CD4-positive, alpha-beta T cell (primary cell): ENCODE measurements at regions not wholly inside any gene's neighbourhood (a gene's known extent, or its start where the extent isn't known, plus 50 kb on each side); places are given as distances from the start of the nearest gene placed in this dataset.

Experiments used
- ATAC-seq: fragments of 200-7000 bp; cut with Tn5 transposase; one replicate; pipeline ENCODE4 v1.10.0; 2022; ENCODE audit warnings: mild to moderate bottlenecking; ENCODE audit not compliant: poor library complexity
- CTCF ChIA-PET: fragments of 350-600 bp; sonication (Branson Sonifier 250); formaldehyde crosslinking; loops from one replicate; lab custom pipeline; 2021; ENCODE audit warnings: antibody characterized with exemption, inconsistent platforms; lab: Charles Lee
- POLR2A ChIA-PET: fragments of 350-600 bp; sonication (Branson Sonifier 250); formaldehyde crosslinking; loops from one replicate; lab custom pipeline; 2021; ENCODE audit warnings: antibody characterized with exemption, inconsistent platforms; lab: Charles Lee
- DNase-seq, 14 experiments: peaks; one replicate each; pipeline ENCODE4 v3.0.0-alpha.2; 2013 to 2020; ENCODE audit warnings: mixed read lengths in 2 of 14
- H3K27ac ChIP-seq, 2 donors: one replicate each; pipeline versions ENCODE4 v1.5.1 to v1.7.0; 2013; ENCODE audit warnings: low read length in 2 of 2, low read depth in 1 of 2, mild to moderate bottlenecking in 1 of 2
- H3K27me3 ChIP-seq, 2 experiments: 1 replicate in 1 of 2; 2 replicates in 1 of 2; pipeline versions ENCODE4 v1.6.1 to v1.7.0; 2013; ENCODE audit warnings: low read length in 2 of 2, control low read depth in 1 of 2, mild to moderate bottlenecking in 1 of 2, moderate library complexity in 1 of 2; ENCODE audit not compliant: insufficient read depth in 2 of 2, control insufficient read depth in 1 of 2
- H3K36me3 ChIP-seq: one replicate; pipeline ENCODE4 v1.6.1; 2013; ENCODE audit warnings: low read length, control low read depth; ENCODE audit not compliant: insufficient read depth
- H3K4me1 ChIP-seq: one replicate; pipeline ENCODE4 v1.6.1; 2013; ENCODE audit warnings: low read length, control low read depth; ENCODE audit not compliant: insufficient read depth
- H3K4me3 ChIP-seq: one replicate; pipeline ENCODE4 v1.5.1; 2013; ENCODE audit warnings: mild to moderate bottlenecking, low read length, moderate library complexity
- H3K9me3 ChIP-seq, 2 experiments: 1 replicate in 1 of 2; 2 replicates in 1 of 2; pipeline versions ENCODE4 v1.6.1 to v1.7.0; 2013; ENCODE audit warnings: low read length in 2 of 2, mild to moderate bottlenecking in 2 of 2, control low read depth in 1 of 2, moderate library complexity in 1 of 2; ENCODE audit not compliant: control insufficient read depth in 1 of 2, insufficient read depth in 1 of 2
- H3K27ac Mint-ChIP-seq: one replicate; pipeline ENCODE4 v1.8.0; 2020; ENCODE audit warnings: mixed read lengths
- H3K27me3 Mint-ChIP-seq: one replicate; pipeline ENCODE4 v1.8.0; 2021; ENCODE audit warnings: mixed read lengths
- H3K36me3 Mint-ChIP-seq: one replicate; pipeline ENCODE4 v1.8.0; 2021; ENCODE audit warnings: low read depth, mixed read lengths
- H3K4me1 Mint-ChIP-seq: one replicate; pipeline ENCODE4 v1.8.0; 2021; ENCODE audit warnings: low read depth, mixed read lengths
- H3K4me3 Mint-ChIP-seq: one replicate; pipeline ENCODE4 v1.8.0; 2020; ENCODE audit warnings: mild to moderate bottlenecking, mixed read lengths
- H3K9me3 Mint-ChIP-seq: one replicate; pipeline ENCODE4 v1.8.0; 2020; ENCODE audit warnings: mixed read lengths
- intact Hi-C, 2 experiments: fragments of 100-400 bp; cut with DNase I in 1 of 2; cut with micrococcal nuclease in 1 of 2; formaldehyde crosslinking; loops; one replicate each; pipeline versions ENCODE4 v1.15.1 to v1.9.0; 2023 to 2025; cut with DNase I, micrococcal nuclease
- TF ChIP-seq, protein P1 (sequence below): fragments of 200-600 bp; IDR thresholded peaks from one replicate; pipeline ENCODE4 v1.8.0; 2022; ENCODE audit warnings: antibody characterized with exemption, mild to moderate bottlenecking

GRCh38 chr4:108359986-108360681 is 191.4 kb upstream of the LEF1 start:
- no peaks in the 10 kb centered on the region for H3K27me3 Mint-ChIP-seq
- Histone ChIP-seq H3K36me3 (no peaks in the 10 kb centered on the region), H3K27ac (no peak overlapping the region), H3K9me3 (no peaks in the 10 kb centered on the region), H3K4me3 (no peak overlapping the region), H3K27me3 (no peaks in the 10 kb centered on the region), H3K4me1 (peaks cover 49% of the 10 kb centered on the region)
- TF ChIP-seq, protein P1, sequence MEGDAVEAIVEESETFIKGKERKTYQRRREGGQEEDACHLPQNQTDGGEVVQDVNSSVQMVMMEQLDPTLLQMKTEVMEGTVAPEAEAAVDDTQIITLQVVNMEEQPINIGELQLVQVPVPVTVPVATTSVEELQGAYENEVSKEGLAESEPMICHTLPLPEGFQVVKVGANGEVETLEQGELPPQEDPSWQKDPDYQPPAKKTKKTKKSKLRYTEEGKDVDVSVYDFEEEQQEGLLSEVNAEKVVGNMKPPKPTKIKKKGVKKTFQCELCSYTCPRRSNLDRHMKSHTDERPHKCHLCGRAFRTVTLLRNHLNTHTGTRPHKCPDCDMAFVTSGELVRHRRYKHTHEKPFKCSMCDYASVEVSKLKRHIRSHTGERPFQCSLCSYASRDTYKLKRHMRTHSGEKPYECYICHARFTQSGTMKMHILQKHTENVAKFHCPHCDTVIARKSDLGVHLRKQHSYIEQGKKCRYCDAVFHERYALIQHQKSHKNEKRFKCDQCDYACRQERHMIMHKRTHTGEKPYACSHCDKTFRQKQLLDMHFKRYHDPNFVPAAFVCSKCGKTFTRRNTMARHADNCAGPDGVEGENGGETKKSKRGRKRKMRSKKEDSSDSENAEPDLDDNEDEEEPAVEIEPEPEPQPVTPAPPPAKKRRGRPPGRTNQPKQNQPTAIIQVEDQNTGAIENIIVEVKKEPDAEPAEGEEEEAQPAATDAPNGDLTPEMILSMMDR, result no peak
- DNase-seq (peak in 2 of 14 experiments; percentile 23 to 26), ATAC-seq (no peak)
- no peaks in the 10 kb centered on the region for H3K9me3 Mint-ChIP-seq
- H3K4me1 Mint-ChIP-seq, result peaks cover 71% of the 10 kb centered on the region
- peak overlapping the region; percentile 53 for H3K4me3 Mint-ChIP-seq
- intact Hi-C loops, result loop anchor here in 1 of 2 experiments (5.0 kb wide), 3 partner anchors 72 to 248 kb away; no protein-coding TSS in a partner anchor
- ChIA-PET POLR2A (interaction anchor here (1.4 to 4.8 kb wide), 4 partner anchors 12 to 212 kb away, joined by 3 to 31 read pairs (median 6); no protein-coding TSS in a partner anchor), CTCF (interaction anchor here (0.7 to 1.2 kb wide), 2 partner anchors 14 to 17 kb away, joined by 3 read pairs; no protein-coding TSS in a partner anchor)
- H3K27ac Mint-ChIP-seq, result peak overlapping the region; percentile 57
- no peaks in the 10 kb centered on the region for H3K36me3 Mint-ChIP-seq

- peaks cover 79% of the 10 kb centered on the region for H3K4me1 Mint-ChIP-seq
- TF ChIP-seq, protein P1, result no peak
- peak; percentile 16 to 78 (median 45) for DNase-seq
- H3K36me3 ChIP-seq, result no peaks in the 10 kb centered on the region
- no peak overlapping the region for H3K4me3 ChIP-seq
- no peaks in the 10 kb centered on the region for H3K9me3 Mint-ChIP-seq
- no peak overlapping the region for H3K27ac ChIP-seq
- ATAC-seq, result peak; percentile 58
- ChIA-PET CTCF (interaction anchor here (0.7 kb wide), 1 partner anchor 13 kb away, joined by 3 read pairs; no protein-coding TSS in a partner anchor), POLR2A (interaction anchor here (1.9 to 4.8 kb wide), 3 partner anchors 12 to 23 kb away, joined by 6 to 31 read pairs (median 6); no protein-coding TSS in a partner anchor)
- H3K27ac Mint-ChIP-seq, result peak overlapping the region; percentile 57
- peak overlapping the region; percentile 53 for H3K4me3 Mint-ChIP-seq
- no peaks in the 10 kb centered on the region for H3K27me3 Mint-ChIP-seq
- H3K36me3 Mint-ChIP-seq, result no peaks in the 10 kb centered on the region
- H3K27me3 ChIP-seq, result no peaks in the 10 kb centered on the region
- H3K9me3 ChIP-seq, result no peaks in the 10 kb centered on the region
- peaks cover 54% of the 10 kb centered on the region for H3K4me1 ChIP-seq
- intact Hi-C loops, result loop anchor here in 1 of 2 experiments (5.0 kb wide), 3 partner anchors 73 to 247 kb away; no protein-coding TSS in a partner anchor
These were observed 190.6 kb upstream of the LEF1 start for GRCh38 chr4:108359130-108359985.

GRCh38 chr4:108355902-108356535 is 187.3 kb upstream of the LEF1 start:
- Histone ChIP-seq H3K4me1 (peaks cover 47% of the 10 kb centered on the region), H3K36me3 (no peaks in the 10 kb centered on the region), H3K27me3 (no peaks in the 10 kb centered on the region), H3K9me3 (no peaks in the 10 kb centered on the region), H3K4me3 (no peak overlapping the region), H3K27ac (peak overlapping the region; percentile 69)
- TF ChIP-seq, protein P1, result no peak
- Mint-ChIP-seq H3K27ac (peak overlapping the region; percentile 87), H3K9me3 (no peaks in the 10 kb centered on the region), H3K4me3 (peak overlapping the region; percentile 47), H3K36me3 (no peaks in the 10 kb centered on the region), H3K4me1 (peaks cover 85% of the 10 kb centered on the region), H3K27me3 (no peaks in the 10 kb centered on the region)
- CTCF ChIA-PET, result interaction anchor here (0.7 kb wide), 1 partner anchor 14 kb away, joined by 3 read pairs; no protein-coding TSS in a partner anchor
- intact Hi-C loops, result loop anchor here in 1 of 2 experiments (1.0 to 5.0 kb wide), 5 partner anchors 29 to 244 kb away; no protein-coding TSS in a partner anchor
- POLR2A ChIA-PET, result interaction anchor here (0.6 to 2.8 kb wide), 35 partner anchors 9 to 328 kb away, joined by 3 to 20 read pairs (median 4); partner anchors contain the start of gene LEF1
- DNase-seq (peak in 7 of 14 experiments; percentile 12 to 50 (median 39)), ATAC-seq (peak; percentile 33)
